AG09309 (cell line): ENCODE measurements at regions not wholly inside any gene's neighbourhood (a gene's known extent, or its start where the extent isn't known, plus 50 kb on each side); places are given as distances from the start of the nearest gene placed in this dataset.

Source experiments
- DNase-seq: peaks from one replicate; pipeline ENCODE4 v3.0.0-alpha.2; 2010; ENCODE audit warnings: low read depth
- H3K4me3 ChIP-seq: 2 replicates; pipeline ENCODE4 v1.5.1; 2011; ENCODE audit warnings: mild to moderate bottlenecking, low read depth, low read length, moderate library complexity; ENCODE audit not compliant: control insufficient read depth
- TF ChIP-seq, protein P1 (sequence below): IDR thresholded peaks from 2 replicates; pipeline ENCODE4 v1.5.1; 2011; ENCODE audit warnings: mild to moderate bottlenecking, low read depth, low read length, inconsistent platforms; ENCODE audit not compliant: insufficient read depth, control insufficient read depth; ENCODE audit errors: missing control alignments

GRCh38 chr12:124683152-124684124 is 116.0 kb upstream of the NCOR2 start:
- TF ChIP-seq, protein P1, sequence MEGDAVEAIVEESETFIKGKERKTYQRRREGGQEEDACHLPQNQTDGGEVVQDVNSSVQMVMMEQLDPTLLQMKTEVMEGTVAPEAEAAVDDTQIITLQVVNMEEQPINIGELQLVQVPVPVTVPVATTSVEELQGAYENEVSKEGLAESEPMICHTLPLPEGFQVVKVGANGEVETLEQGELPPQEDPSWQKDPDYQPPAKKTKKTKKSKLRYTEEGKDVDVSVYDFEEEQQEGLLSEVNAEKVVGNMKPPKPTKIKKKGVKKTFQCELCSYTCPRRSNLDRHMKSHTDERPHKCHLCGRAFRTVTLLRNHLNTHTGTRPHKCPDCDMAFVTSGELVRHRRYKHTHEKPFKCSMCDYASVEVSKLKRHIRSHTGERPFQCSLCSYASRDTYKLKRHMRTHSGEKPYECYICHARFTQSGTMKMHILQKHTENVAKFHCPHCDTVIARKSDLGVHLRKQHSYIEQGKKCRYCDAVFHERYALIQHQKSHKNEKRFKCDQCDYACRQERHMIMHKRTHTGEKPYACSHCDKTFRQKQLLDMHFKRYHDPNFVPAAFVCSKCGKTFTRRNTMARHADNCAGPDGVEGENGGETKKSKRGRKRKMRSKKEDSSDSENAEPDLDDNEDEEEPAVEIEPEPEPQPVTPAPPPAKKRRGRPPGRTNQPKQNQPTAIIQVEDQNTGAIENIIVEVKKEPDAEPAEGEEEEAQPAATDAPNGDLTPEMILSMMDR = no peak
- DNase-seq = no peak
- no peak overlapping the region for H3K4me3 ChIP-seq

GRCh38 chr12:124682425-124683151 is 115.2 kb upstream of the NCOR2 start:
- H3K4me3 ChIP-seq = no peak overlapping the region
- DNase-seq = no peak
- TF ChIP-seq, protein P1 = no peak

DNA sequence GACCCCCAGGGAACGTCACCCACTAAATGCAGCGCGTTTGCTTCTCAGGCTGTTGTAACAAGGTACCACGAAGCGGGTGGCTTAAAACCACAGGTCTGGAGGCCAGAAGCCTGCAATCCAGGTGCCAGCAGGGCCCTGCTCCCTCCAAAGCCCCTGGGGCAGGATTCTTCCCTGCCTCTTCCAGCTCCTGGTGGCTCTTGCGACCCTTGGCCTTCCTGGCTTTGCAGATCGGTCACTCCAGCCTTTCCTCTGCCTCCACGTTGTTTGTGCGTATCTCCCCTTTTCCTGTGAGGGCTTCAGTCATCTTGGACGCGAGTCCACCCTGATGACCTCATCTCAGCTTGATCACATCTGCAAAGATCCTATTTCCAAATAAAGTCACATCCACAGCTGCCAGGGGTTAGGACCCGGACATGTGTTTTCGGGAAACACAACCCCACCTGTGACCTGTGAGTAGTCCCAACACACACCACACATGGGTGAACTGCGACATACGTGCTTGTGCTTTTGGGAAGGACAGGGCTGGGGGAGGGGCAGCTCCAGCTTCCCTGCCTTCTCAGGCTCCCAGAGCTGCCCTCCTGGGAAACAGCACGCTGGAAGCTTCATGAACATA is 114.5 kb upstream of the NCOR2 start:
- DNase-seq = no peak
- TF ChIP-seq, protein P1 = no peak
- H3K4me3 ChIP-seq = no peak overlapping the region

GRCh38 chr12:124680863-124681778 is 113.7 kb upstream of the NCOR2 start:
- H3K4me3 ChIP-seq = no peak overlapping the region
- TF ChIP-seq, protein P1 = peak; percentile 49
- DNase-seq = peak; percentile 94

- TF ChIP-seq, protein P1 = no peak
- no peak for DNase-seq
Observed at GRCh38 chr12:124679533-124680371, 112.3 kb upstream of the NCOR2 start.

More at GRCh38 chr12:124679533-124680371, 112.3 kb upstream of the NCOR2 start:
- H3K4me3 ChIP-seq = no peak overlapping the region
